Smooth muscle cell (in vitro differentiated cells): ENCODE measurements at regions not wholly inside any gene's neighbourhood (a gene's known extent, or its start where the extent isn't known, plus 50 kb on each side); places are given as distances from the start of the nearest gene placed in this dataset.

ENCODE experiments used
- DNase-seq: peaks from one replicate; lab custom pipeline; 2025; ENCODE audit not compliant: unreplicated experiment; lab: John Stamatoyannopoulos, UW
- H2AFZ ChIP-seq: fragments of 200-600 bp; sonication (generic); 2 replicates; pipeline ENCODE4 v1.6.0; 2016; ENCODE audit warnings: antibody characterized with exemption, low read depth, mild to moderate bottlenecking
- H3F3A ChIP-seq: fragments of 200-600 bp; sonication (generic); 2 replicates; pipeline ENCODE4 v1.6.0; 2017; ENCODE audit warnings: antibody characterized with exemption, low read depth
- H3K27ac ChIP-seq: fragments of 200-600 bp; sonication (generic); 2 replicates; pipeline ENCODE4 v1.5.1; 2016; ENCODE audit warnings: low read depth, mild to moderate bottlenecking
- H3K27me3 ChIP-seq: fragments of 200-600 bp; sonication (generic); 2 replicates; pipeline ENCODE4 v1.6.1; 2016; ENCODE audit warnings: low read depth, mild to moderate bottlenecking
- H3K36me3 ChIP-seq: fragments of 200-600 bp; sonication (generic); 2 replicates; pipeline ENCODE4 v1.5.1; 2016; ENCODE audit warnings: low read depth
- H3K4me1 ChIP-seq: fragments of 200-600 bp; sonication (generic); 2 replicates; pipeline ENCODE4 v1.5.1; 2016; ENCODE audit warnings: low read depth
- H3K4me2 ChIP-seq: fragments of 200-600 bp; sonication (generic); 2 replicates; pipeline ENCODE4 v1.6.0; 2016; ENCODE audit warnings: mild to moderate bottlenecking
- H3K4me3 ChIP-seq: fragments of 200-600 bp; sonication (generic); 2 replicates; pipeline ENCODE4 v1.5.1; 2016; ENCODE audit warnings: mild to moderate bottlenecking
- H3K79me2 ChIP-seq: fragments of 200-600 bp; sonication (generic); 2 replicates; pipeline ENCODE4 v1.6.0; 2016; ENCODE audit warnings: low read depth, mild to moderate bottlenecking
- H3K9ac ChIP-seq: fragments of 200-600 bp; sonication (generic); 2 replicates; pipeline ENCODE4 v1.6.0; 2016; ENCODE audit warnings: low read depth
- H3K9me3 ChIP-seq: fragments of 200-600 bp; sonication (generic); replicated peaks from 2 replicates; pipeline ENCODE4 v1.5.1; 2016; ENCODE audit warnings: low read depth
- H4K20me1 ChIP-seq: fragments of 200-600 bp; sonication (generic); 2 replicates; pipeline ENCODE4 v1.6.0; 2016; ENCODE audit warnings: low read depth
- WGBS: methylation state at CpG from one replicate; pipeline ENCODE4 v1.1.7; 2016; ENCODE audit warnings: low lambda C conversion rate; 5-methylcytosine and 5-hydroxymethylcytosine counted together
- TF ChIP-seq, protein P1 (sequence below): fragments of 200-600 bp; sonication (generic); IDR thresholded peaks from 2 replicates; pipeline ENCODE4 v1.5.1; 2017; ENCODE audit warnings: borderline replicate concordance, mild to moderate bottlenecking, antibody characterized with exemption; ENCODE audit not compliant: insufficient read depth, poor library complexity, severe bottlenecking

DNA sequence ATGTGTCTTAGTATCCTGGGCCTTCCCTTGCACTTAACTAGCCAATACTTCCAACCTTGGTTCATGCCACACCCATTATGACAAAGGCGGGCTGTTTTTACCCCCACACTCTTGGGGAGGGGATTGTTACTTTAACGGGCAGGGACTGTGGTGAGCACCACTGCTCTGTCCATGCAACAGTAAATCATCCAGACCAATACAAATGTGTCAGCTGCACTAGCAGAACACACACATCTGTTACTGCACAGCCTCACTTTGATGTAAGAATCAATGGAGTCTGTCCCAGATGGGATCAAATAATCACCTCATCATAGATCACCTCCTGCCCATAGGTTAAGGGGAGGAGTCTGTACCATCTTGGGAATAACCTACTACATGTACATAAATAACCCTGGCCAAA is 58.1 kb downstream of the NPAP1 start:
- H4K20me1 ChIP-seq, result no peaks in the 10 kb centered on the region
- no peak overlapping the region for H3K9ac ChIP-seq
- no peak overlapping the region for H3K27ac ChIP-seq
- H3K79me2 ChIP-seq, result no peaks in the 10 kb centered on the region
- DNase-seq, result no peak
- 97% methylated on average over 2 of the region's 2 CpGs for WGBS
- no peaks in the 10 kb centered on the region for H3K9me3 ChIP-seq
- no peak overlapping the region for H3K4me3 ChIP-seq
- H3K36me3 ChIP-seq, result no peaks in the 10 kb centered on the region
- no peak overlapping the region for H3K4me2 ChIP-seq
- H3F3A ChIP-seq, result no peaks in the 10 kb centered on the region
- H3K4me1 ChIP-seq, result no peaks in the 10 kb centered on the region
- no peaks in the 10 kb centered on the region for H3K27me3 ChIP-seq
- TF ChIP-seq, protein P1, sequence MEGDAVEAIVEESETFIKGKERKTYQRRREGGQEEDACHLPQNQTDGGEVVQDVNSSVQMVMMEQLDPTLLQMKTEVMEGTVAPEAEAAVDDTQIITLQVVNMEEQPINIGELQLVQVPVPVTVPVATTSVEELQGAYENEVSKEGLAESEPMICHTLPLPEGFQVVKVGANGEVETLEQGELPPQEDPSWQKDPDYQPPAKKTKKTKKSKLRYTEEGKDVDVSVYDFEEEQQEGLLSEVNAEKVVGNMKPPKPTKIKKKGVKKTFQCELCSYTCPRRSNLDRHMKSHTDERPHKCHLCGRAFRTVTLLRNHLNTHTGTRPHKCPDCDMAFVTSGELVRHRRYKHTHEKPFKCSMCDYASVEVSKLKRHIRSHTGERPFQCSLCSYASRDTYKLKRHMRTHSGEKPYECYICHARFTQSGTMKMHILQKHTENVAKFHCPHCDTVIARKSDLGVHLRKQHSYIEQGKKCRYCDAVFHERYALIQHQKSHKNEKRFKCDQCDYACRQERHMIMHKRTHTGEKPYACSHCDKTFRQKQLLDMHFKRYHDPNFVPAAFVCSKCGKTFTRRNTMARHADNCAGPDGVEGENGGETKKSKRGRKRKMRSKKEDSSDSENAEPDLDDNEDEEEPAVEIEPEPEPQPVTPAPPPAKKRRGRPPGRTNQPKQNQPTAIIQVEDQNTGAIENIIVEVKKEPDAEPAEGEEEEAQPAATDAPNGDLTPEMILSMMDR, result no peak
- no peak overlapping the region for H2AFZ ChIP-seq

DNA sequence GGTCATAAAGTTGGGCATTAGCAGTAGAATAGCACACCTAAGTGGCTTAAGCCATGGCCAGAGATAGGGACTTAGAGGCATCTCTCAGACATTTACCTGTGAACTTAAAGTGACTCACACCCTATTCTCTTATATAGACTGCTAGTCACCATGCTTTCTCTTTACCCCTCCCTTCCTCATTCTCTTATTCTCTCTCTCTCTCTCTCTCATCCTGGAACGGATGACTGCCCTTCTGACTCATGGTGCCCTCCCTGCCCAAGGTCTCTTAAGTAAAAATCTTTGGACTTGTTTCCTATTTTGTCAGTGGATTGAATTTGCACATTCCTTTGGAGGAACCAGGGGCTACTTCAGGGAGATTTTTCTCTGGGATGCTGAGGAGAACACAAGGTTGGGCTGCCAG is 58.8 kb downstream of the NPAP1 start:
- H3K9me3 ChIP-seq, result no peaks in the 10 kb centered on the region
- H3K4me1 ChIP-seq, result no peaks in the 10 kb centered on the region
- no peaks in the 10 kb centered on the region for H3K27me3 ChIP-seq
- H3K79me2 ChIP-seq, result no peaks in the 10 kb centered on the region
- DNase-seq, result no peak
- no peak overlapping the region for H2AFZ ChIP-seq
- TF ChIP-seq, protein P1, result no peak
- no peak overlapping the region for H3K4me3 ChIP-seq
- H3K9ac ChIP-seq, result no peak overlapping the region
- 57% methylated on average over 1 of the region's 1 CpG for WGBS
- H3K27ac ChIP-seq, result no peak overlapping the region
- no peaks in the 10 kb centered on the region for H4K20me1 ChIP-seq
- H3F3A ChIP-seq, result no peaks in the 10 kb centered on the region
- H3K36me3 ChIP-seq, result no peaks in the 10 kb centered on the region
- no peak overlapping the region for H3K4me2 ChIP-seq

DNA sequence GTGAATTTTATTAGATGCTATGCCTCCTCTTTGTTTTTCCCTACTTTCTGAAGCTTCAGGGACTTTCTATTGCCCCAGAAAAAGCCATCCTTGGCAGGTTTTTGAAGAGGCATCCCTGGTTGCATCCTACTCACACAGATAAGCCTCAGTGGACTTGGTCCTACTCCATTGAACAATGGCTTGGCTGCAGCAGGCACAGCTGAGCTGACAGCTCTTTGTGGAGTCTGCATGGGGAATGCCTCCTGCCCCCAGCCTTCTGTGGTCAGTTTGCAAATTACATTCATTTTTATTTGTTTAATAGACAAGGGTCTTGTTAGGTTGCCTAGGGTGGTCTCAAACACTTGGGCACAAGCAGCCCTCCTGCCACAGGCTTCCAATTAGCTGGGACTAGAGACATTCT is 69.7 kb downstream of the NPAP1 start:
- Histone ChIP-seq H3K9me3 (no peaks in the 10 kb centered on the region), H3K79me2 (no peaks in the 10 kb centered on the region), H3K9ac (no peak overlapping the region), H3K4me3 (no peak overlapping the region), H3F3A (no peaks in the 10 kb centered on the region), H4K20me1 (no peaks in the 10 kb centered on the region), H3K4me1 (no peaks in the 10 kb centered on the region), H3K4me2 (no peak overlapping the region), H3K36me3 (no peaks in the 10 kb centered on the region), H2AFZ (no peak overlapping the region), H3K27me3 (no peaks in the 10 kb centered on the region), H3K27ac (no peak overlapping the region)
- DNase-seq, result no peak
- TF ChIP-seq, protein P1, result no peak

DNA sequence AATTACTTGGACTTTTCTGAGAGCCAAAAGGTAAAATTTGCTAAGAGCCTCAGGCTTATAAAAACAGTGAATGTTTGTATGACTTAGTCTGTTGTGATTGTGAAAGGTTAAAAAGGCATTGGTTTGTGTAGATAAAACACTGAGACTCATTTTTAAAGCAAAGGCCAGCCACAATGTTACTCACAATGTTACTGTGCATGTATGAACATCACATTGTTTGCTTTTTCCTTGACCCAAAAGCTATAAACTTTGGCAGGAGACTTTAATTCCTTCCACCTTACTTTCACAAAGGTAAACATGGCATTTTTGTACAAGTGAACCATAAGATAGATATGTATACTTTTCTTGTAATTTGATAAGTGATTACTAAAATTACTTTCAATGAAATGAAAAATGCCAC is 70.5 kb downstream of the NPAP1 start:
- no peaks in the 10 kb centered on the region for H3K36me3 ChIP-seq
- H3K9ac ChIP-seq, result no peak overlapping the region
- no peaks in the 10 kb centered on the region for H3K27me3 ChIP-seq
- DNase-seq, result no peak
- no peak overlapping the region for H2AFZ ChIP-seq
- no peaks in the 10 kb centered on the region for H3K9me3 ChIP-seq
- no peak overlapping the region for H3K27ac ChIP-seq
- H3F3A ChIP-seq, result no peaks in the 10 kb centered on the region
- H3K79me2 ChIP-seq, result no peaks in the 10 kb centered on the region
- no peak overlapping the region for H3K4me3 ChIP-seq
- no peaks in the 10 kb centered on the region for H4K20me1 ChIP-seq
- H3K4me1 ChIP-seq, result no peaks in the 10 kb centered on the region
- H3K4me2 ChIP-seq, result no peak overlapping the region
- TF ChIP-seq, protein P1, result no peak
